IMR-90 (cell line): ENCODE measurements at regions not wholly inside any gene's neighbourhood (a gene's known extent, or its start where the extent isn't known, plus 50 kb on each side); places are given as distances from the start of the nearest gene placed in this dataset.

Experiments
- CHD1 ChIP-seq: IDR thresholded peaks from 2 replicates; pipeline ENCODE4 v1.6.1; 2012; ENCODE audit warnings: low read depth, low read length, improper control_type of control experiment
- MAFK ChIP-seq: IDR thresholded peaks from 2 replicates; pipeline ENCODE4 v1.6.1; 2012; ENCODE audit warnings: low read depth, low read length, improper control_type of control experiment
- MXI1 ChIP-seq: IDR thresholded peaks from 2 replicates; pipeline ENCODE4 v1.6.1; 2012; ENCODE audit warnings: low read depth, mild to moderate bottlenecking, low read length, moderate library complexity, borderline replicate concordance
- POLR2A ChIP-seq: IDR thresholded peaks from 2 replicates; pipeline ENCODE4 v1.6.1; 2012; ENCODE audit warnings: mild to moderate bottlenecking, low read depth, low read length
- RAD21 ChIP-seq: IDR thresholded peaks from 2 replicates; pipeline ENCODE4 v1.6.1; 2012; ENCODE audit warnings: low read length, improper control_type of control experiment
- SMC3 ChIP-seq: fragments of 150-350 bp; IDR thresholded peaks from 2 replicates; pipeline ENCODE4 v1.6.1; 2016; ENCODE audit warnings: low read depth, mild to moderate bottlenecking, antibody characterized with exemption, low read length, moderate library complexity
- TF ChIP-seq, protein P1 (sequence below): conservative IDR thresholded peaks from 2 replicates; pipeline ENCODE4 v1.5.1; 2012; ENCODE audit warnings: mild to moderate bottlenecking, low read depth, low read length, improper control_type of control experiment
- TF ChIP-seq, protein P2 (sequence below): fragments of 150-350 bp; IDR thresholded peaks from 2 replicates; pipeline ENCODE4 v1.6.1; 2016; ENCODE audit warnings: low read depth, mild to moderate bottlenecking, low read length, moderate library complexity, borderline replicate concordance

DNA sequence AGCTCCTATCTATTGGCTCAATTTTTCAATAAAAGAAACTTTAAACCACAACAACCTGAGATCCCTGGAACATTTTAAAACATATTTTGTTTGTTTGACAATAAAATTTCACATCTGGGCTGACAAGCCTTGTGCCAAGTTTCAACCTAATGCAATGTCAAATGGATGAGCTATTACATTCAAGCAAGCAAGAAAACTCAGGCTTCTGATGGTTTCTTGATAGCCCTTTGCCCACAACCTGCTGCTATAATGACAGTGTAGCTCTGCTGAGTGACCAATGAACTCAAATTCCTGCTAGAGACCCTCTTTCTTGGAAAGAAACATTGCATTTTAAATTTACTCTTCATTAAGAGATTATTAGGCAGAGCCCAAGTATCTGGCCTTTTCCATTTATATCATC lies 472.9 kb downstream of the ARHGEF28 start:
- TF ChIP-seq CHD1 = no peak
- TF ChIP-seq, protein P1, sequence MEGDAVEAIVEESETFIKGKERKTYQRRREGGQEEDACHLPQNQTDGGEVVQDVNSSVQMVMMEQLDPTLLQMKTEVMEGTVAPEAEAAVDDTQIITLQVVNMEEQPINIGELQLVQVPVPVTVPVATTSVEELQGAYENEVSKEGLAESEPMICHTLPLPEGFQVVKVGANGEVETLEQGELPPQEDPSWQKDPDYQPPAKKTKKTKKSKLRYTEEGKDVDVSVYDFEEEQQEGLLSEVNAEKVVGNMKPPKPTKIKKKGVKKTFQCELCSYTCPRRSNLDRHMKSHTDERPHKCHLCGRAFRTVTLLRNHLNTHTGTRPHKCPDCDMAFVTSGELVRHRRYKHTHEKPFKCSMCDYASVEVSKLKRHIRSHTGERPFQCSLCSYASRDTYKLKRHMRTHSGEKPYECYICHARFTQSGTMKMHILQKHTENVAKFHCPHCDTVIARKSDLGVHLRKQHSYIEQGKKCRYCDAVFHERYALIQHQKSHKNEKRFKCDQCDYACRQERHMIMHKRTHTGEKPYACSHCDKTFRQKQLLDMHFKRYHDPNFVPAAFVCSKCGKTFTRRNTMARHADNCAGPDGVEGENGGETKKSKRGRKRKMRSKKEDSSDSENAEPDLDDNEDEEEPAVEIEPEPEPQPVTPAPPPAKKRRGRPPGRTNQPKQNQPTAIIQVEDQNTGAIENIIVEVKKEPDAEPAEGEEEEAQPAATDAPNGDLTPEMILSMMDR = no peak
- no peak for TF ChIP-seq POLR2A
- TF ChIP-seq MXI1 = no peak
- no peak for TF ChIP-seq RAD21
- TF ChIP-seq MAFK = no peak
- TF ChIP-seq SMC3 = no peak
- TF ChIP-seq, protein P2, sequence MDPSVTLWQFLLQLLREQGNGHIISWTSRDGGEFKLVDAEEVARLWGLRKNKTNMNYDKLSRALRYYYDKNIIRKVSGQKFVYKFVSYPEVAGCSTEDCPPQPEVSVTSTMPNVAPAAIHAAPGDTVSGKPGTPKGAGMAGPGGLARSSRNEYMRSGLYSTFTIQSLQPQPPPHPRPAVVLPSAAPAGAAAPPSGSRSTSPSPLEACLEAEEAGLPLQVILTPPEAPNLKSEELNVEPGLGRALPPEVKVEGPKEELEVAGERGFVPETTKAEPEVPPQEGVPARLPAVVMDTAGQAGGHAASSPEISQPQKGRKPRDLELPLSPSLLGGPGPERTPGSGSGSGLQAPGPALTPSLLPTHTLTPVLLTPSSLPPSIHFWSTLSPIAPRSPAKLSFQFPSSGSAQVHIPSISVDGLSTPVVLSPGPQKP = no peak
